Iris pigment epithelial cell (primary cell): ENCODE measurements at regions not wholly inside any gene's neighbourhood (a gene's known extent, or its start where the extent isn't known, plus 50 kb on each side); places are given as distances from the start of the nearest gene placed in this dataset.
"Not testable (repeated sequence)": the region's sequence is repeated elsewhere in the genome, so short reads cannot be mapped to it uniquely, and the experiment has no call there.

Experiments used
- DNase-seq: peaks from one replicate; pipeline ENCODE4 v3.0.0-alpha.2; 2011; ENCODE audit warnings: low read depth

- DNase-seq, result no peak
Observed at GRCh38 chr4:125594056-125594602, 279.4 kb downstream of the FAT4 start.

- not testable (repeated sequence) for DNase-seq
Observed at GRCh38 chr4:125605926-125606325, 291.2 kb downstream of the FAT4 start.

GRCh38 chr4:125620066-125620860 lies 305.5 kb downstream of the FAT4 start:
- DNase-seq, result peak; percentile 27

- DNase-seq, result no peak
Observed at GRCh38 chr4:125624951-125625350, 310.2 kb downstream of the FAT4 start.

GRCh38 chr4:125626946-125627345 lies 312.2 kb downstream of the FAT4 start:
- DNase-seq, result no peak

GRCh38 chr4:125639182-125639621 lies 324.4 kb downstream of the FAT4 start:
- DNase-seq, result peak; percentile 15

- no peak for DNase-seq
Observed at GRCh38 chr4:125641611-125642010, 326.9 kb downstream of the FAT4 start.

GRCh38 chr4:125642645-125643044 lies 327.9 kb downstream of the FAT4 start:
- DNase-seq, result no peak

GRCh38 chr4:125649452-125649851 lies 334.7 kb downstream of the FAT4 start:
- no peak for DNase-seq

- peak; percentile 27 for DNase-seq
Observed at GRCh38 chr4:125650557-125650956, 335.8 kb downstream of the FAT4 start.

- not testable (repeated sequence) for DNase-seq
Observed at GRCh38 chr4:125651707-125652357, 337.1 kb downstream of the FAT4 start.

GRCh38 chr4:125658773-125659172 lies 344.0 kb downstream of the FAT4 start:
- DNase-seq, result no peak

- peak; percentile 52 for DNase-seq
Observed at GRCh38 chr4:125663896-125664767, 349.4 kb downstream of the FAT4 start.

- no peak for DNase-seq
Observed at GRCh38 chr4:125666635-125667034, 351.9 kb downstream of the FAT4 start.

- DNase-seq, result no peak
Observed at GRCh38 chr4:125676156-125676555, 361.4 kb downstream of the FAT4 start.

- DNase-seq, result no peak
Observed at GRCh38 chr4:125676583-125676982, 361.8 kb downstream of the FAT4 start.

GRCh38 chr4:125677665-125678307 lies 363.0 kb downstream of the FAT4 start:
- no peak for DNase-seq

GRCh38 chr4:125679989-125680388 lies 365.2 kb downstream of the FAT4 start:
- DNase-seq, result no peak

- no peak for DNase-seq
Observed at GRCh38 chr4:125681240-125681639, 366.5 kb downstream of the FAT4 start.

- DNase-seq, result no peak
Observed at GRCh38 chr4:125682730-125683129, 368.0 kb downstream of the FAT4 start.

- no peak for DNase-seq
Observed at GRCh38 chr4:125688841-125689240, 374.1 kb downstream of the FAT4 start.

GRCh38 chr4:125689805-125690204 lies 375.1 kb downstream of the FAT4 start:
- DNase-seq, result no peak
